Fibroblast of skin of back (primary cell): ENCODE measurements at regions not wholly inside any gene's neighbourhood (a gene's known extent, or its start where the extent isn't known, plus 50 kb on each side); places are given as distances from the start of the nearest gene placed in this dataset.
"Not testable (repeated sequence)": the region's sequence is repeated elsewhere in the genome, so short reads cannot be mapped to it uniquely, and the experiment has no call there.

Experiments used
- DNase-seq: peaks from one replicate; pipeline ENCODE4 v3.0.0-alpha.2; 2013

- DNase-seq = no peak
Observed at GRCh38 chr5:124873188-124873587, 126.7 kb upstream of the ZNF608 start.

- DNase-seq = no peak
Observed at GRCh38 chr5:124873713-124874112, 127.3 kb upstream of the ZNF608 start.

GRCh38 chr5:124876566-124876965 is 130.1 kb upstream of the ZNF608 start:
- no peak for DNase-seq

GRCh38 chr5:124876983-124877382 is 130.5 kb upstream of the ZNF608 start:
- no peak for DNase-seq

- DNase-seq = no peak
Observed at GRCh38 chr5:124877501-124878146, 131.2 kb upstream of the ZNF608 start.

- no peak for DNase-seq
Observed at GRCh38 chr5:124878583-124879342, 132.3 kb upstream of the ZNF608 start.

GRCh38 chr5:124880903-124881697 is 134.7 kb upstream of the ZNF608 start:
- DNase-seq = no peak

GRCh38 chr5:124883681-124884080 is 137.2 kb upstream of the ZNF608 start:
- no peak for DNase-seq

GRCh38 chr5:124884114-124884513 is 137.7 kb upstream of the ZNF608 start:
- DNase-seq = no peak

- DNase-seq = no peak
Observed at GRCh38 chr5:124885490-124885889, 139.1 kb upstream of the ZNF608 start.

- DNase-seq = no peak
Observed at GRCh38 chr5:124887223-124887622, 140.8 kb upstream of the ZNF608 start.

- no peak for DNase-seq
Observed at GRCh38 chr5:124888050-124888506, 141.6 kb upstream of the ZNF608 start.

- no peak for DNase-seq
Observed at GRCh38 chr5:124888622-124889485, 142.4 kb upstream of the ZNF608 start.

- DNase-seq = peak; percentile 82
Observed at GRCh38 chr5:124889486-124889825, 143.0 kb upstream of the ZNF608 start.

GRCh38 chr5:124889850-124890249 is 143.4 kb upstream of the ZNF608 start:
- no peak for DNase-seq

GRCh38 chr5:124890442-124890841 is 144.0 kb upstream of the ZNF608 start:
- DNase-seq = not testable (repeated sequence)

- DNase-seq = no peak
Observed at GRCh38 chr5:124891179-124891578, 144.7 kb upstream of the ZNF608 start.

- DNase-seq = no peak
Observed at GRCh38 chr5:124892185-124892848, 145.9 kb upstream of the ZNF608 start.

- no peak for DNase-seq
Observed at GRCh38 chr5:124894541-124894940, 148.1 kb upstream of the ZNF608 start.

- no peak for DNase-seq
Observed at GRCh38 chr5:124895236-124895635, 148.8 kb upstream of the ZNF608 start.

GRCh38 chr5:124901081-124901480 is 154.6 kb upstream of the ZNF608 start:
- DNase-seq = peak; percentile 36
